Gastrocnemius medialis (tissue), 4 donors: ENCODE measurements at regions not wholly inside any gene's neighbourhood (a gene's known extent, or its start where the extent isn't known, plus 50 kb on each side); places are given as distances from the start of the nearest gene placed in this dataset.

Experiments used
- ATAC-seq, 2 donors: fragments of 150-250 bp; one replicate each; pipeline ENCODE4 v1.9.1; 2016
- DNase-seq, 2 donors: peaks; one replicate each; pipeline ENCODE4 v3.0.0-alpha.2; 2019
- H3K27ac ChIP-seq, 4 donors: fragments of 200-600 bp; sonication (generic); 1 replicate in 1 of 4; 2 replicates in 3 of 4; pipeline ENCODE4 v1.5.1; 2016 to 2018; ENCODE audit warnings: mild to moderate bottlenecking in 2 of 4, moderate library complexity in 1 of 4
- H3K27me3 ChIP-seq, 3 donors: fragments of 200-600 bp; sonication (generic) in 2 of 3; 1 replicate in 1 of 3; 2 replicates in 2 of 3; pipeline versions ENCODE4 v1.5.1 to v1.6.0; 2016 to 2019; ENCODE audit warnings: mild to moderate bottlenecking in 1 of 3, moderate library complexity in 1 of 3
- H3K36me3 ChIP-seq, 2 donors: fragments of 200-600 bp; sonication (generic) in 1 of 2; one replicate each; pipeline ENCODE4 v1.5.1; 2017 to 2018
- H3K4me1 ChIP-seq, 2 donors: fragments of 200-600 bp; sonication (generic) in 1 of 2; one replicate each; pipeline ENCODE4 v1.5.1; 2016 to 2017; ENCODE audit warnings: mild to moderate bottlenecking in 2 of 2
- H3K4me3 ChIP-seq, 4 donors: fragments of 200-600 bp; sonication (generic) in 3 of 4; 1 replicate in 1 of 4; 2 replicates in 3 of 4; pipeline ENCODE4 v1.5.1; 2016 to 2019; ENCODE audit warnings: mild to moderate bottlenecking in 2 of 4
- H3K9me3 ChIP-seq, 3 donors: fragments of 200-600 bp; sonication (generic) in 2 of 3; 1 replicate in 1 of 3; 2 replicates in 2 of 3; pipeline ENCODE4 v1.5.1; 2016 to 2019
- POLR2A ChIP-seq, 2 donors: fragments of 450-650 bp; IDR thresholded peaks; one replicate each; pipeline ENCODE4 v1.6.1; 2017; ENCODE audit warnings: antibody characterized with exemption in 2 of 2, mild to moderate bottlenecking in 2 of 2, moderate library complexity in 2 of 2
- in situ Hi-C, 4 donors: fragments of 200-750 bp; cut with MboI; loops; one replicate each; pipeline versions ENCODE4 v1.15.0 to v1.8.0; 2017; ENCODE audit warnings: low sequenced_read_pairs in 4 of 4
- intact Hi-C: fragments of 100-400 bp; cut with DNase I; formaldehyde crosslinking; loops from one replicate; pipeline ENCODE4 v1.15.1; 2023; ENCODE audit warnings: low total_unique reads
- TF ChIP-seq, protein P1 (sequence below), 5 experiments: fragments of 450-650 bp in 3 of 5; fragments of 200-600 bp in 2 of 5; sonication (generic) in 2 of 5; IDR thresholded peaks in 4 of 5; conservative IDR thresholded peaks in 1 of 5; 1 replicate in 4 of 5; 2 replicates in 1 of 5; pipeline ENCODE4 v1.5.1; 2016 to 2019; ENCODE audit warnings: antibody characterized with exemption in 5 of 5, mild to moderate bottlenecking in 3 of 5, moderate library complexity in 3 of 5

DNA sequence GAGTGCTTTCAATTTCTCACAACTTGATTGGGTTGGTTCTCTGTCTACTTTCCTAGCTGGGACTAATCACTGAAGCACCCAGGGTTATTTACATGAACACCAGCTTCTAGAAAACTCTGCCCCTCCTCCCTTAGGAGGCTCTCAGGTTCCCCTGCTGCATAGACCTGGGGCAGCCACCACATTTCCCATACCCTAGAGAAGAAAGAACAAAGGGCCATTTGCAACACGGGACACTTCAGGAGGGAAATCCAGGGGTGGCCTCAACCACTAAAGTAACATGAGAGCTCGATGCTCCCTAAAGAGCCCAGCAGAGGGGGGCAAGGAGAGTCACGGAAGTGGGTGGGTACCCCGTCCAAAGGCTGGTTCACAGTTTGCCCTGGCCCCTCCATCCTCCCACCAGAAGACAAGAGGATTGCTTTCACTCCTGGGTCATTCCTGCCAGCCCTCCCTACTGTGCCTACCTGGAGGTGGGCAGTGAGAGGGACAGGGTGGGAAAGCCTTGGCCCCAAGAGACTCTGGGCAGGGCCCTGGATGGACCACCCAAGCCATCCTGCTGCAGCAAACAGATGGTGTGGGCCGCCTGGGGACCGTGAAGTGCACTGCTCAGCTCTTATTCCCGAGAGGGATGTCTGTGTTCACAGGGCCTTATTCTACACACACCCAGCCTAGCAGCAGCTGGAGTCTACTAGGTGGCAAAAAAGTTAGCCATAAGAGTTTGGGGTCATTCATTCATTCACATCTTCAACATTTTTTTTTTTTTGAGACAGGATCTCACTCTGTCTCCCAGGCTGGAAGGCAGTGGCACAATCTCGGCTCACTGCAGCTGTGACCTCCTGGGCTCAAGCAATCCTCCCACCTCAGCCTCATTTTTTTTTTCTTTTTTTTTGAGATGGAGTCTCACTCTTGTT lies 392.1 kb downstream of the SOX9 start:
- no peak overlapping the region for H3K4me3 ChIP-seq
- H3K4me1 ChIP-seq: no peaks in the 10 kb centered on the region
- in situ Hi-C loops: no loop called here
- no peaks in the 10 kb centered on the region for H3K9me3 ChIP-seq
- TF ChIP-seq, protein P1, sequence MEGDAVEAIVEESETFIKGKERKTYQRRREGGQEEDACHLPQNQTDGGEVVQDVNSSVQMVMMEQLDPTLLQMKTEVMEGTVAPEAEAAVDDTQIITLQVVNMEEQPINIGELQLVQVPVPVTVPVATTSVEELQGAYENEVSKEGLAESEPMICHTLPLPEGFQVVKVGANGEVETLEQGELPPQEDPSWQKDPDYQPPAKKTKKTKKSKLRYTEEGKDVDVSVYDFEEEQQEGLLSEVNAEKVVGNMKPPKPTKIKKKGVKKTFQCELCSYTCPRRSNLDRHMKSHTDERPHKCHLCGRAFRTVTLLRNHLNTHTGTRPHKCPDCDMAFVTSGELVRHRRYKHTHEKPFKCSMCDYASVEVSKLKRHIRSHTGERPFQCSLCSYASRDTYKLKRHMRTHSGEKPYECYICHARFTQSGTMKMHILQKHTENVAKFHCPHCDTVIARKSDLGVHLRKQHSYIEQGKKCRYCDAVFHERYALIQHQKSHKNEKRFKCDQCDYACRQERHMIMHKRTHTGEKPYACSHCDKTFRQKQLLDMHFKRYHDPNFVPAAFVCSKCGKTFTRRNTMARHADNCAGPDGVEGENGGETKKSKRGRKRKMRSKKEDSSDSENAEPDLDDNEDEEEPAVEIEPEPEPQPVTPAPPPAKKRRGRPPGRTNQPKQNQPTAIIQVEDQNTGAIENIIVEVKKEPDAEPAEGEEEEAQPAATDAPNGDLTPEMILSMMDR (IDR thresholded peaks at IDR 0.05 in 4 of 5, conservative IDR thresholded peaks at IDR 0.05 in 1 of 5): no peak
- TF ChIP-seq POLR2A (IDR thresholded peaks at IDR 0.05): no peak
- intact Hi-C loops: no loop called here
- ATAC-seq (no peak), DNase-seq (no peak)
- H3K27me3 ChIP-seq: no peaks in the 10 kb centered on the region
- H3K36me3 ChIP-seq: no peaks in the 10 kb centered on the region
- H3K27ac ChIP-seq: no peak overlapping the region

DNA sequence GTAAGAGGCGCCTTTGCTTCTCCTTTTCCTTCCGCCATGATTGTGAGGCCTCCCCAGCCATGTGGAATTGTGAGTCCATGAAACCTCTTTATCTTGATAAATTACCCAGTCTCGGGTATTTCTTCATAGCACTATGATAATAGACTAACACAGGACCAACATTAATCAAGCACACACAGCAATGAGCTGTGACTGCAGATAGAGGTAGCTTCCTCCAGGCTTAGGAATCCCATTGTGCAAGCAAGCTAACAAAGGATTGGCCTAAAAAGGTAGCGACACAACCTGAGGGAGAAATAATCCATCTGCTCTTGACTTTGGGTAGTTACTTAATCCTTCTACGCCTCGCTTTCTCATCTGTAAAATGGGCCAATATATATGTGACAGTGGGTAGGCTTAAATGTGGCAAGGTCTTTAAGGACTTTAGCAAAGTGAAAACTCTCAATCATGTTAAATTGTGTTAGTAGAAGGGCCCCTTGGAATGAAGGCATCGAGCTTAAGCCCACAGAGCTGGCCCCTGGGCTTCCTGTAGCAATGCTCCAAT lies 393.6 kb downstream of the SOX9 start:
- no peak overlapping the region for H3K27ac ChIP-seq
- H3K27me3 ChIP-seq: no peaks in the 10 kb centered on the region
- TF ChIP-seq, protein P1 (IDR thresholded peaks at IDR 0.05 in 4 of 5, conservative IDR thresholded peaks at IDR 0.05 in 1 of 5): no peak
- TF ChIP-seq POLR2A (IDR thresholded peaks at IDR 0.05): no peak
- no peak for ATAC-seq
- intact Hi-C loops (no loop called here), in situ Hi-C loops (no loop called here)
- no peaks in the 10 kb centered on the region for H3K9me3 ChIP-seq
- no peaks in the 10 kb centered on the region for H3K36me3 ChIP-seq
- H3K4me3 ChIP-seq: no peak overlapping the region
- DNase-seq: no peak
- H3K4me1 ChIP-seq: no peaks in the 10 kb centered on the region

DNA sequence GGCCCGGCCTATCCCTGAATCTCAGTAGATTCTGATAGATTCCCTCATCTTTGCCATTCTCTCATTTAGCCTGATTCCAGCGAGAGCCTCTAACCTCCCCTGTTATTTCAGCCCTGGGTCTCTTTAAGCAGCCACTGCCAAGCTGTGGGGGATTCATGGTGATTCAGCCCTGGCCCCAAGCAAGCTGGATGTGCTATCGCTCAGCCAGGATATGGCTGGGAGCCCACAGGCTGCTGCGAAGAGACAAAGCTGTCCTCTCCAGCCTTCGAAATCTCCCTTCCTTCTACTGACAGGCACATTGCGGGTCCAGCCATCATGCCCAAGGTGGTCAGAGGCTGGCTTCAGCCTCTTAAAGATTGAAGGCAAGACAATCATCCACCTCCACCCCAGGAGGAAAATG lies 394.1 kb downstream of the SOX9 start:
- TF ChIP-seq, protein P1 (IDR thresholded peaks at IDR 0.05 in 4 of 5, conservative IDR thresholded peaks at IDR 0.05 in 1 of 5): no peak
- TF ChIP-seq POLR2A (IDR thresholded peaks at IDR 0.05): no peak
- in situ Hi-C loops: no loop called here

DNA sequence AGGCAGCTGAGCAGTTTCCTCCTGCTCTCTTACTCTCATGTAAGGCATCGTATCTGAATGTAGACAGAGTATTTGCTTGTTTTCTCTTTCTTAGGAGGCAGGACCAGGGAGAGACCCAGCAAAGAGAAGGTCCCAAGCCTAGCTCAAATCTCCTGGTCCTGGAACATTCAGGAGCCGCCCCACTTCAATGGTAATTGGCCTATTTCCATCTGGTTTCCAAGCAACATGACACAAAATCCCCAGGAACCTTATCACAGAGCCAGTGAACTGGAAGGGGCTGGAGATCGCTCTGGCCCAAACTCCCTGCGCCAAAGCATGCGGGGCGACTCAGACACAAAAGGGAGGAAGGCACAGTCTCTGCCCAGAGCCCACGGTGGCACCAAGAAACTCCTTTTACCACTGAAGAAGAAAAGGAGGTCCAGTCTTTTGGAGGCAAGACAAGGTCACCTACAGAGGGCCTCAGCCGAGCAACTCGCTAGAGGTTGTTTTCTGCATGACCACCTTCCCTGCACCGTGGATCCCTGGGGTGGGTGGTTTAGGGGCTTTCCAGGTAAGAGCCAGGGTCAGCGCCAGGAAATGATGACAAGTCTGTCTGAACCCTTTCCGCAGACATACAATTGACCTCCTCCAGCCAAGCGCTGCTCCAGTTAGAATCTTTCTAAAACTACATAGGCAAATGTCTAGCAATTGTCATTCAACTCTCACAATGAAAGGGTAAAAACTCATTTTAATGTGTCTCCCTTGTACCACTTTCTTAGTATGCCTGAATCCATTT lies 394.7 kb downstream of the SOX9 start:
- Histone ChIP-seq H3K4me1 (no peaks in the 10 kb centered on the region), H3K27me3 (no peaks in the 10 kb centered on the region), H3K9me3 (no peaks in the 10 kb centered on the region), H3K27ac (no peak overlapping the region), H3K36me3 (no peaks in the 10 kb centered on the region), H3K4me3 (no peak overlapping the region)
- no peak for DNase-seq
- intact Hi-C loops: no loop called here
- no peak for TF ChIP-seq POLR2A (IDR thresholded peaks at IDR 0.05)
- TF ChIP-seq, protein P1 (IDR thresholded peaks at IDR 0.05 in 4 of 5, conservative IDR thresholded peaks at IDR 0.05 in 1 of 5): no peak
- no peak for ATAC-seq
- in situ Hi-C loops: no loop called here

More for the DNA sequence above, 394.1 kb downstream of the SOX9 start:
- ATAC-seq: no peak
- no peak overlapping the region for H3K27ac ChIP-seq
- H3K27me3 ChIP-seq: no peaks in the 10 kb centered on the region
- no peak for DNase-seq
- no peak overlapping the region for H3K4me3 ChIP-seq
- H3K9me3 ChIP-seq: no peaks in the 10 kb centered on the region
- no peaks in the 10 kb centered on the region for H3K36me3 ChIP-seq
- H3K4me1 ChIP-seq: no peaks in the 10 kb centered on the region
- intact Hi-C loops: no loop called here
